Keratinocyte (primary cell): ENCODE measurements at regions not wholly inside any gene's neighbourhood (a gene's known extent, or its start where the extent isn't known, plus 50 kb on each side); places are given as distances from the start of the nearest gene placed in this dataset.
"Not testable (repeated sequence)": the region's sequence is repeated elsewhere in the genome, so short reads cannot be mapped to it uniquely, and the experiment has no call there.

ENCODE experiments used
- CTCF ChIP-seq, 3 experiments: IDR thresholded peaks in 1 of 3; conservative IDR thresholded peaks in 1 of 3; optimal IDR thresholded peaks in 1 of 3; 2 replicates in 2 of 3; 3 replicates in 1 of 3; pipeline versions ENCODE3 to v1.5.1; 2011; ENCODE audit warnings: low read length in 3 of 3, mild to moderate bottlenecking in 3 of 3, moderate library complexity in 2 of 3, control low read depth in 1 of 3, inconsistent platforms in 1 of 3; ENCODE audit not compliant: insufficient read depth in 2 of 3; ENCODE audit errors: extremely low read depth in 1 of 3
- EZH2 ChIP-seq: IDR thresholded peaks from one replicate; pipeline ENCODE4 v1.6.1; 2012; ENCODE audit warnings: inconsistent platforms, mild to moderate bottlenecking, low read length, moderate library complexity

DNA sequence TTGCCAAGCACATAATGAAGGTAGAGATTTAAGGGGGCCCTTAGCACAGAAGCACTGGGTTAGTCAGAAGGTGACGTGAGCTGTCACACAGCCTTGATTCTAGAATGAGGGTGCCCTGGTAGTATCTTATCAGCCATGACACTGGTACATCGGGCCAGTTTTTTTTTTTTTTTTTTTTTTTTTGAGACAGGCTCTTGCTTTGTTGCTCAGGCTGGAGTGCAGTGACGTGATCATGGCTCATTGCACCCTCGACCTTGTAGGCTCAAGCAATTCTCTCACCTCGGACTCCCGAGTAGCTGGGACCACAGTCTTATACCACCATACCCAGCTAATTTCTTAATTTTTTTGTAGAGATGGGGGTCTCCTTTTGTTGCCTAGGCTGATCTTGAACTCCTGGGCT, 872.6 kb upstream of the DEFB115 start:
- TF ChIP-seq CTCF (optimal IDR thresholded peaks at IDR 0.05 in 1 of 3, IDR thresholded peaks at IDR 0.05 in 1 of 3, conservative IDR thresholded peaks at IDR 0.05 in 1 of 3; ENCODE audit: extremely low read depth in 1 of 3, insufficient read depth in 2 of 3, low read length in 3 of 3); EZH2: not testable (repeated sequence)
